HCT116 (cell line): ENCODE measurements at regions not wholly inside any gene's neighbourhood (a gene's known extent, or its start where the extent isn't known, plus 50 kb on each side); places are given as distances from the start of the nearest gene placed in this dataset.

Source experiments
- EZH2 ChIP-seq: fragments of 200-600 bp; sonication (generic); IDR thresholded peaks from 2 replicates; pipeline ENCODE4 v1.6.1; 2017; ENCODE audit warnings: antibody characterized with exemption, mixed run types
- POLR2A ChIP-seq: IDR thresholded peaks from 2 replicates; pipeline ENCODE4 v1.7.0; 2011; ENCODE audit warnings: borderline replicate concordance; ENCODE audit not compliant: insufficient read depth, insufficient read length; ENCODE audit errors: extremely low read depth

DNA sequence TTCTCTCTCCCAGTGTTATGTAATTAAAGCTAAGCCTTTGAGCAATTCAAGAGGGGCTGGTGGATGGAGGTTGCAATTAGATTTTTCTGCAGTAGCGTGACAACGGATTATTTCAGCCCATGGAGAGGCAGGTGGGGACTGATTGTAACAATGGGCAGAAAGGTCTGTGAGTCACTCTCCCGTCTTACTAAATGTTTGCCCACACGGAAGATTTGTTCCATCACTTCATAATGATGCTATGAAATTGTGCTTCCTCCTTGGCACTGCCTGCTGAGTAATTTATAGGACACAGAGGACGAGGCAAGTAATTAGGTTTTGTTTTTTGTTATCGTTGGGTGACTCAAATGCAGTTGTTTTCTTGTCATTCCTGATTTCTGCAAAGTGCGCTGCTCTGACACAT, 594.5 kb upstream of the DPP6 start:
- TF ChIP-seq POLR2A (no peak), EZH2 (no peak)
